MM.1S (cell line): ENCODE measurements at regions not wholly inside any gene's neighbourhood (a gene's known extent, or its start where the extent isn't known, plus 50 kb on each side); places are given as distances from the start of the nearest gene placed in this dataset.

Experiments
- DNase-seq: peaks from one replicate; pipeline ENCODE4 v3.0.0-alpha.2; 2015
- H2AFZ ChIP-seq: fragments of 300-600 bp; sonication (generic); 2 replicates; pipeline ENCODE4 v1.6.0; 2016; ENCODE audit warnings: antibody characterized with exemption, low read length
- H3F3A ChIP-seq: fragments of 300-600 bp; sonication (generic); 2 replicates; pipeline ENCODE4 v1.6.1; 2016; ENCODE audit warnings: mild to moderate bottlenecking, antibody characterized with exemption, low read length, moderate library complexity, mixed read lengths; ENCODE audit not compliant: insufficient read depth
- H3K27ac ChIP-seq: fragments of 300-600 bp; sonication (generic); 2 replicates; pipeline ENCODE4 v1.5.1; 2016; ENCODE audit warnings: mild to moderate bottlenecking, low read length
- H3K27me3 ChIP-seq: fragments of 300-600 bp; sonication (generic); replicated peaks from 2 replicates; pipeline ENCODE4 v1.6.0; 2016; ENCODE audit warnings: low read length; ENCODE audit not compliant: insufficient read depth
- H3K36me3 ChIP-seq: fragments of 300-600 bp; sonication (generic); replicated peaks from 2 replicates; pipeline ENCODE4 v1.6.1; 2016; ENCODE audit warnings: mild to moderate bottlenecking, low read length, mixed read lengths; ENCODE audit not compliant: insufficient read depth
- H3K4me1 ChIP-seq: fragments of 300-600 bp; sonication (generic); 2 replicates; pipeline ENCODE4 v1.6.1; 2016; ENCODE audit warnings: low read length, mixed read lengths
- H3K4me2 ChIP-seq: fragments of 300-600 bp; sonication (generic); 2 replicates; pipeline ENCODE4 v1.6.0; 2016; ENCODE audit warnings: low read depth, low read length
- H3K4me3 ChIP-seq: fragments of 300-600 bp; sonication (generic); 2 replicates; pipeline ENCODE4 v1.5.1; 2016; ENCODE audit warnings: low read length, mixed read lengths
- H3K79me2 ChIP-seq: fragments of 300-600 bp; sonication (generic); 2 replicates; pipeline ENCODE4 v1.6.1; 2016; ENCODE audit warnings: mixed run types, low read length, mixed read lengths
- H3K9ac ChIP-seq: fragments of 300-600 bp; sonication (generic); 2 replicates; pipeline ENCODE4 v1.6.1; 2016; ENCODE audit warnings: low read length, mixed read lengths
- H3K9me2 ChIP-seq: fragments of 300-600 bp; sonication (generic); replicated peaks from 2 replicates; pipeline ENCODE4 v1.6.1; 2016; ENCODE audit warnings: mild to moderate bottlenecking, low read length, mixed read lengths; ENCODE audit not compliant: insufficient read depth
- H3K9me3 ChIP-seq: fragments of 300-600 bp; sonication (generic); replicated peaks from 2 replicates; pipeline ENCODE4 v1.6.1; 2016; ENCODE audit warnings: mild to moderate bottlenecking, low read length, mixed read lengths; ENCODE audit not compliant: insufficient read depth
- H4K20me1 ChIP-seq: fragments of 300-600 bp; sonication (generic); 2 replicates; pipeline ENCODE4 v1.6.1; 2016; ENCODE audit warnings: mild to moderate bottlenecking, low read length, moderate library complexity, mixed read lengths; ENCODE audit not compliant: insufficient read depth
- EZH2 ChIP-seq: fragments of 300-600 bp; sonication (generic); optimal IDR thresholded peaks from 2 replicates; pipeline ENCODE3; 2017; ENCODE audit warnings: low read depth, mild to moderate bottlenecking, antibody characterized with exemption, low read length, mixed read lengths
- EZH2phosphoT487 ChIP-seq: fragments of 300-600 bp; sonication (generic); IDR thresholded peaks from 2 replicates; pipeline ENCODE4 v1.6.1; 2018; ENCODE audit warnings: antibody characterized with exemption, low read length
- TF ChIP-seq, protein P1 (sequence below): fragments of 300-600 bp; sonication (generic); IDR thresholded peaks from 2 replicates; pipeline ENCODE4 v1.5.1; 2016; ENCODE audit warnings: antibody characterized with exemption, low read length, mixed read lengths

DNA sequence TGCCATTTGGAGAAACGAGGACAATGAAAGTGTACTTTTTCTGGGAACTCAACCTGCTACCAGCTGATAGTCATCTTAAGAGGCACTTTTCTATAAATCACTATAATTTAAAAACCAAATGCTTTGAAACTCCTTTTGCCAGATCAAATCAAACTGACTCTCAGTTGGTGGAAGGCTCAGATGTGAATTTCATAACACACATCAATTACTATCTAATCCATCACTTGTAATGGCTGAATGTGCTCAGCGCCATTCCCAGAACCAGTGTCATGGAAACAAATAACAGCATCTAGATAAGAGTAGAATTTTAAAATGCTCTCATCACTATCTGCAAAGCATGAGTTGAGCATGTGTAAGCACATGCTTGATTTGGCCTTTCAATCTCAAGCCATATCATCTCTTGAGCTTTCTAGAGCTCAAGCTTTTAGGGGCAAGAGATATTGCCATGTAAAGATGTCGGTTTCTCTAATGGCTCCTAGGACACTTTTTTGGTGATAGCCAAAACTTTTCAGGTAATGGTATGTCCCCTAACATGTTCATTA, 223.1 kb upstream of the ACVR2A start:
- H3K9me3 ChIP-seq = no peaks in the 10 kb centered on the region
- DNase-seq = no peak
- no peaks in the 10 kb centered on the region for H4K20me1 ChIP-seq
- H3K4me3 ChIP-seq = no peak overlapping the region
- TF ChIP-seq, protein P1, sequence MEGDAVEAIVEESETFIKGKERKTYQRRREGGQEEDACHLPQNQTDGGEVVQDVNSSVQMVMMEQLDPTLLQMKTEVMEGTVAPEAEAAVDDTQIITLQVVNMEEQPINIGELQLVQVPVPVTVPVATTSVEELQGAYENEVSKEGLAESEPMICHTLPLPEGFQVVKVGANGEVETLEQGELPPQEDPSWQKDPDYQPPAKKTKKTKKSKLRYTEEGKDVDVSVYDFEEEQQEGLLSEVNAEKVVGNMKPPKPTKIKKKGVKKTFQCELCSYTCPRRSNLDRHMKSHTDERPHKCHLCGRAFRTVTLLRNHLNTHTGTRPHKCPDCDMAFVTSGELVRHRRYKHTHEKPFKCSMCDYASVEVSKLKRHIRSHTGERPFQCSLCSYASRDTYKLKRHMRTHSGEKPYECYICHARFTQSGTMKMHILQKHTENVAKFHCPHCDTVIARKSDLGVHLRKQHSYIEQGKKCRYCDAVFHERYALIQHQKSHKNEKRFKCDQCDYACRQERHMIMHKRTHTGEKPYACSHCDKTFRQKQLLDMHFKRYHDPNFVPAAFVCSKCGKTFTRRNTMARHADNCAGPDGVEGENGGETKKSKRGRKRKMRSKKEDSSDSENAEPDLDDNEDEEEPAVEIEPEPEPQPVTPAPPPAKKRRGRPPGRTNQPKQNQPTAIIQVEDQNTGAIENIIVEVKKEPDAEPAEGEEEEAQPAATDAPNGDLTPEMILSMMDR = no peak
- TF ChIP-seq EZH2phosphoT487 = no peak
- TF ChIP-seq EZH2 = no peak
- H3K79me2 ChIP-seq = no peaks in the 10 kb centered on the region
- no peaks in the 10 kb centered on the region for H3F3A ChIP-seq
- H3K9ac ChIP-seq = no peak overlapping the region
- no peak overlapping the region for H3K27ac ChIP-seq
- H3K4me2 ChIP-seq = no peak overlapping the region
- H3K4me1 ChIP-seq = no peaks in the 10 kb centered on the region
- H3K27me3 ChIP-seq = no peaks in the 10 kb centered on the region
- H3K9me2 ChIP-seq = no peaks in the 10 kb centered on the region
- no peaks in the 10 kb centered on the region for H3K36me3 ChIP-seq
- H2AFZ ChIP-seq = no peak overlapping the region

DNA sequence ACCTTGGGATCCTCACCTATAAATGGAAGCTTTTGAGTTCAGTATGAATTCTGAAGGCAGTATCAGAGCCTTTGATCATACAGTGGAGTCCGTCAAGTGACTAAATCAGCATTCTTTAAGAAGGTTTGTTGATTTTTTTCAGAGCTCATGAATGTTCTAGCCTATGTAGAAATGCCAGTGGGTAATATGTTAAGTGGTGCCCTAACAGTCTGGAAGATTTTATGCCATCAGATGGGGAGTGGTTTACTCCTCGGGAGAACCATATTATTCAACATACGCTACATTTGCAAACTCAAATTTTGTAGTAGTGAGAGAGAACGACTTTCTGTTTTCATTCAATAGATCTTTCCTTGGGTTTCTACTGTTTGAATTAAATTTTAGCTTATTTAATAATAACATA, 225.0 kb upstream of the ACVR2A start:
- H3F3A ChIP-seq = no peaks in the 10 kb centered on the region
- H3K9ac ChIP-seq = no peak overlapping the region
- no peaks in the 10 kb centered on the region for H3K4me1 ChIP-seq
- no peak overlapping the region for H3K4me2 ChIP-seq
- H3K4me3 ChIP-seq = no peak overlapping the region
- no peak overlapping the region for H2AFZ ChIP-seq
- no peaks in the 10 kb centered on the region for H3K36me3 ChIP-seq
- no peak overlapping the region for H3K27ac ChIP-seq
- no peaks in the 10 kb centered on the region for H3K79me2 ChIP-seq
- no peak for DNase-seq
- H4K20me1 ChIP-seq = no peaks in the 10 kb centered on the region
- H3K27me3 ChIP-seq = no peaks in the 10 kb centered on the region
- no peaks in the 10 kb centered on the region for H3K9me3 ChIP-seq
- no peaks in the 10 kb centered on the region for H3K9me2 ChIP-seq
- TF ChIP-seq EZH2phosphoT487 (no peak), EZH2 (no peak)
- TF ChIP-seq, protein P1 = no peak

DNA sequence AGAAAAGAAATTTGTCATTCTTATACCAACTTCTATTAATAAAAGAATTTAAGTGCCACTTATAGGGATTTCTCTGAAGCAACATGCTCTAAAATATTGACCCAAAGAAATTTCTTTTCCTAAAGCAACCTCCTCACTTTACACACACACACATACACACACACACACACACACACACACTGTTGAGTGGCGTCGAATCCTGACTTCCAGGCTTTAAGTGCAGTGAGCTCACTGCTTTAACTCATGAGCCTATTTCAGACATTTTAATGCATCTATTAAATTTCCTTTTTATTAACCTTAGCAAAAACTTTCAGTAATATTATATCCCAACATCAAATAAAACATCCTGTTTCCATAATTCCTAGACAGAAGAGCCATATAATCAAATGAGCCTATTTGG, 229.1 kb upstream of the ACVR2A start:
- no peaks in the 10 kb centered on the region for H3K9me2 ChIP-seq
- no peaks in the 10 kb centered on the region for H3K36me3 ChIP-seq
- H3K79me2 ChIP-seq = no peaks in the 10 kb centered on the region
- H3K9ac ChIP-seq = no peak overlapping the region
- H3K4me1 ChIP-seq = no peaks in the 10 kb centered on the region
- H3K27me3 ChIP-seq = no peaks in the 10 kb centered on the region
- no peak overlapping the region for H3K27ac ChIP-seq
- no peaks in the 10 kb centered on the region for H4K20me1 ChIP-seq
- no peaks in the 10 kb centered on the region for H3K9me3 ChIP-seq
- no peaks in the 10 kb centered on the region for H3F3A ChIP-seq
- no peak overlapping the region for H3K4me2 ChIP-seq
- H3K4me3 ChIP-seq = no peak overlapping the region
- H2AFZ ChIP-seq = no peak overlapping the region
- no peak for DNase-seq
- TF ChIP-seq, protein P1 = no peak
- no peak for TF ChIP-seq EZH2
- no peak for TF ChIP-seq EZH2phosphoT487
